ENCODE measurements at regions not wholly inside any gene's neighbourhood (a gene's known extent, or its start where the extent isn't known, plus 50 kb on each side); places are given as distances from the start of the nearest gene placed in this dataset.

DNA sequence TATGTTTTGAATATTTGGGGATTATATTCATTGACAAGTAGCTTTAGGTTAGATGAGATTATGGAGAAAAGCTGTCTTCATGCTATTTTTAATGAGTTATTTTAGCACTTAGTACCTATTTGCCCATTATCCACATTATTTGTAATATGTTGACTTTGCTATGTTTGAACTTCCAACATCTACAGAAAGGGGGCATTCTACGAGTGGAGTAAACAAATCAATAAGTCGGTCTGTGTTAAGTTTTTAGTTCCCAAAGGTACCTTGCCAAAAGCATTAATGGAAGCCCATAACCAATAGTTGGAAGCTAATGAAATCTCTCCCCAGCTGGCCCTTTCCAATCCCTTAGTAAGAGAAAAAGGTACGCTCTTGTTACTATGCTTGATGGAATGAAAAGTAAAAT lies 250.0 kb upstream of the E2F7 start:
- SMC1A ChIA-PET (ENCODE audit: uncharacterized antibody, unreplicated experiment), result no interaction called here
- FAIRE-seq, result no peak
- H3K4me2 ChIP-seq (ENCODE audit: control insufficient read depth, insufficient read depth), result no peak overlapping the region
- WGBS (ENCODE audit: insufficient coverage, insufficient replicate concordance, low lambda C conversion rate, missing lambda C conversion rate), result 58% methylated on average over 3 of the region's 3 CpGs
- no peak overlapping the region for H2AFZ ChIP-seq (ENCODE audit: control insufficient read depth, low read depth, low read length)
- in situ Hi-C loops (cut with MboI), result no loop called here
- no peaks in the 10 kb centered on the region for H3K36me3 ChIP-seq (ENCODE audit: control insufficient read depth in 2 of 2, insufficient read depth in 2 of 2, low read length in 1 of 2)
- intact Hi-C loops (cut with micrococcal nuclease; ENCODE audit: unreplicated experiment), result no loop called here
- no peak overlapping the region for H3K27ac ChIP-seq (ENCODE audit: control insufficient read depth, insufficient read depth)
- H3K4me1 ChIP-seq (ENCODE audit: control insufficient read depth, insufficient read depth, low read length), result no peaks in the 10 kb centered on the region
- no peaks in the 10 kb centered on the region for H3K27me3 ChIP-seq (replicated peaks in 1 of 2; ENCODE audit: control insufficient read depth in 2 of 2, insufficient read depth in 2 of 2, low read length in 1 of 2)
- no peak overlapping the region for H3K4me3 ChIP-seq
- CTCF ChIA-PET, result interaction anchor here (1.2 kb wide), 1 partner anchor 610 kb away, joined by 3 read pairs; no protein-coding TSS in a partner anchor
- DNase-seq (ENCODE audit: low read depth, low spot score), result no peak
- H3K79me2 ChIP-seq (ENCODE audit: control insufficient read depth, insufficient read depth, low read length), result no peaks in the 10 kb centered on the region
- ATAC-seq, result no peak
- H4K20me1 ChIP-seq (ENCODE audit: control insufficient read depth, insufficient read depth), result no peaks in the 10 kb centered on the region
- TF ChIP-seq TARDBP (IDR thresholded peaks at IDR 0.05; ENCODE audit: borderline replicate concordance), result no peak
- TF ChIP-seq HCFC1 (IDR thresholded peaks at IDR 0.05; ENCODE audit: low read length), result no peak
- no peak for TF ChIP-seq RCOR1 (conservative IDR thresholded peaks at IDR 0.05; ENCODE audit: low read depth, low read length)
- TF ChIP-seq HDAC6 (IDR thresholded peaks at IDR 0.05; ENCODE audit: unreplicated experiment), result no peak
- TF ChIP-seq TCF7 (IDR thresholded peaks at IDR 0.05; ENCODE audit: borderline replicate concordance), result no peak
- TF ChIP-seq, protein P1, sequence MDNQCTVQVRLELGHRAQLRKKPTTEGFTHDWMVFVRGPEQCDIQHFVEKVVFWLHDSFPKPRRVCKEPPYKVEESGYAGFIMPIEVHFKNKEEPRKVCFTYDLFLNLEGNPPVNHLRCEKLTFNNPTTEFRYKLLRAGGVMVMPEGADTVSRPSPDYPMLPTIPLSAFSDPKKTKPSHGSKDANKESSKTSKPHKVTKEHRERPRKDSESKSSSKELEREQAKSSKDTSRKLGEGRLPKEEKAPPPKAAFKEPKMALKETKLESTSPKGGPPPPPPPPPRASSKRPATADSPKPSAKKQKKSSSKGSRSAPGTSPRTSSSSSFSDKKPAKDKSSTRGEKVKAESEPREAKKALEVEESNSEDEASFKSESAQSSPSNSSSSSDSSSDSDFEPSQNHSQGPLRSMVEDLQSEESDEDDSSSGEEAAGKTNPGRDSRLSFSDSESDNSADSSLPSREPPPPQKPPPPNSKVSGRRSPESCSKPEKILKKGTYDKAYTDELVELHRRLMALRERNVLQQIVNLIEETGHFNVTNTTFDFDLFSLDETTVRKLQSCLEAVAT (IDR thresholded peaks at IDR 0.05), result no peak
- TF ChIP-seq MTA3 (IDR thresholded peaks at IDR 0.05; ENCODE audit: borderline replicate concordance, low read length), result no peak
- no peak for TF ChIP-seq STAT1 (conservative IDR thresholded peaks at IDR 0.05)
- TF ChIP-seq ZNF217 (IDR thresholded peaks at IDR 0.05), result no peak
- no peak for TF ChIP-seq SPI1 (IDR thresholded peaks at IDR 0.05; ENCODE audit: borderline replicate concordance, insufficient read depth, low read depth, low read length)
- TF ChIP-seq SIX5 (IDR thresholded peaks at IDR 0.05; ENCODE audit: low read depth, low read length, severe bottlenecking), result no peak
- no peak for TF ChIP-seq USF2 (IDR thresholded peaks at IDR 0.05; ENCODE audit: borderline replicate concordance, low read depth, low read length)
- TF ChIP-seq MAX (IDR thresholded peaks at IDR 0.05; ENCODE audit: low read depth, low read length), result no peak
- TF ChIP-seq PML (IDR thresholded peaks at IDR 0.05; ENCODE audit: low read length), result no peak
- TF ChIP-seq, protein P2, sequence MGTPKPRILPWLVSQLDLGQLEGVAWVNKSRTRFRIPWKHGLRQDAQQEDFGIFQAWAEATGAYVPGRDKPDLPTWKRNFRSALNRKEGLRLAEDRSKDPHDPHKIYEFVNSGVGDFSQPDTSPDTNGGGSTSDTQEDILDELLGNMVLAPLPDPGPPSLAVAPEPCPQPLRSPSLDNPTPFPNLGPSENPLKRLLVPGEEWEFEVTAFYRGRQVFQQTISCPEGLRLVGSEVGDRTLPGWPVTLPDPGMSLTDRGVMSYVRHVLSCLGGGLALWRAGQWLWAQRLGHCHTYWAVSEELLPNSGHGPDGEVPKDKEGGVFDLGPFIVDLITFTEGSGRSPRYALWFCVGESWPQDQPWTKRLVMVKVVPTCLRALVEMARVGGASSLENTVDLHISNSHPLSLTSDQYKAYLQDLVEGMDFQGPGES (IDR thresholded peaks at IDR 0.05), result no peak
- TF ChIP-seq KLF5 (IDR thresholded peaks at IDR 0.05; ENCODE audit: partially characterized antibody), result no peak
- no peak for TF ChIP-seq EED (IDR thresholded peaks at IDR 0.05; ENCODE audit: low read depth)
- TF ChIP-seq NFIC (IDR thresholded peaks at IDR 0.05; ENCODE audit: low read depth, low read length), result no peak
- TF ChIP-seq SIN3A (IDR thresholded peaks at IDR 0.05; ENCODE audit: low read depth, low read length), result no peak
- no peak for TF ChIP-seq PBX3 (IDR thresholded peaks at IDR 0.05; ENCODE audit: insufficient replicate concordance, low read depth, low read length)
- POLR2A ChIA-PET, result no interaction called here
- H3K9me3 ChIP-seq (replicated peaks; ENCODE audit: control insufficient read depth, insufficient read depth, low read length), result no peaks in the 10 kb centered on the region
- no TSS peak for BruUV-seq (replicated peaks)
- RAD21 ChIA-PET (ENCODE audit: unreplicated experiment), result no interaction called here
- no peak overlapping the region for H3K9ac ChIP-seq (ENCODE audit: control insufficient read depth, insufficient read depth, low read length)

All from GM12878 (cell line).